ENCODE measurements at regions not wholly inside any gene's neighbourhood (a gene's known extent, or its start where the extent isn't known, plus 50 kb on each side); places are given as distances from the start of the nearest gene placed in this dataset.
"Not testable (repeated sequence)": the region's sequence is repeated elsewhere in the genome, so short reads cannot be mapped to it uniquely, and the experiment has no call there.

DNA sequence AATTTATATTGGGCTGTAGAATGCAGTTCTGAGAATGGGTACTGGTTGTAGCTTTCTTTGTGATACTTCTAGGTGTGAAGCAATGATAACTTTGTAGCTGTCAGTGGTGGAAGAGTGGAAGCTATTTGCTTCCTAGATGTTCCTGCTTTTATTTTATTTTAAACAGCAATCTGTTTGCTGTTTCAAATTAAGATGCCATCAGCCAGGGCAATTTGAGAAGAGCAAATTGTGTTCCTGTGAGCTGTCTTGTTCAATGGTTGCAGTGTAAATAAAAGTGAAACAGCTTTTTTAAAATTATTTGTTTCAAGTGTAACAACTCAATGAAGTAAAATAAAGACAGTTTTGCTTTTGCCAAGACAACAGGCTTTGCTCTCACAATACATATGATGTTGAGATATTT is 150.8 kb upstream of the TMEM229A start:
- Mint-ChIP-seq H3K4me1 (no peaks in the 10 kb centered on the region), H3K27ac (no peak overlapping the region), H3K27me3 (ENCODE audit: low read depth in 3 of 3) (peaks cover 0 to 2% (median 0%) of the 10 kb centered on the region in 3 donors), H3K9me3 (peaks cover 2 to 26% (median 10%) of the 10 kb centered on the region in 6 donors), H3K36me3 (no peaks in the 10 kb centered on the region), H3K4me3 (no peak overlapping the region)
- DNase-seq = no peak

DNA sequence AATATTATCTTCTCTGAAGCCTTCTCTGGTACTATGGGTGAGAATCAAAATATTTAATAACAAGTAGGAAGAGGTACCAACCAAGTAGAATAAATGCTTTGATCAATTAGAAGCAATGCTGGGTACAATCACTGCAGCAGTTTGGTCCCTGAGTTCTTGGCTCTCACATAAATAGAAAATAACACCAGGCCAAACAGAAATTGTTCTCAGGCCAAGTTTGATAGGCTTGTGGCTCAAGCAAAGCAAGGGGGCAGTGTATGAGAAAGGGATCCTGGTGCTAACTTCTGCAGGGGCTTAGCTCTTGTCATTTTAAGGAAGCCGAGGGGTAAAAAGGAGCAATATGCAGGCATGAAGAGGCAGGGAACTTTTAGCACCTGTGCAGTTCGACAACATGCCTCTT is 146.8 kb upstream of the TMEM229A start:
- Mint-ChIP-seq H3K9me3 (peaks cover 7 to 24% (median 10%) of the 10 kb centered on the region in 6 donors), H3K27me3 (ENCODE audit: low read depth in 3 of 3) (no peaks in the 10 kb centered on the region), H3K27ac (no peak overlapping the region), H3K4me1 (no peaks in the 10 kb centered on the region), H3K36me3 (no peaks in the 10 kb centered on the region), H3K4me3 (no peak overlapping the region)
- DNase-seq = no peak

DNA sequence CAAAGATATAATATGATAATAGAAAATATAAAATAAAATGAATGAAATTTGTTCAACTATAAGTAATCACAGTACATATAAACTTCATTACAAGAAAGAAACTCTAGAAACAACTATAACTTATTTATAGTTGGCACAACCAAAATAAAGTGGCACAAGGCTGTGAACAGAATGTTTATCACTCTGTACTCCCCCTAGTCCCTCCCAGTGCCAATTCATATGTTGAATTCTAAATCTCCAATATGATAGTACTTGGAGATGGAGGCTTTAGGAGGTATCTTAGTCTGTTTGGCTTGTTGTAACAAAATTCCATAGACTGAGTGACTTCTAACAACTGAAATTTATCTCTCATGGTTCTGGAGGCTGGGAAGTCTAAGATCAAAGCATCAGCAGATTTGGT is 145.0 kb upstream of the TMEM229A start:
- no peak overlapping the region for H3K27ac Mint-ChIP-seq
- no peaks in the 10 kb centered on the region for H3K36me3 Mint-ChIP-seq
- H3K4me3 Mint-ChIP-seq = no peak overlapping the region
- no peaks in the 10 kb centered on the region for H3K27me3 Mint-ChIP-seq (ENCODE audit: low read depth in 3 of 3)
- H3K4me1 Mint-ChIP-seq = no peaks in the 10 kb centered on the region
- peaks cover 9 to 32% (median 11%) of the 10 kb centered on the region in 6 donors for H3K9me3 Mint-ChIP-seq
- DNase-seq = no peak

DNA sequence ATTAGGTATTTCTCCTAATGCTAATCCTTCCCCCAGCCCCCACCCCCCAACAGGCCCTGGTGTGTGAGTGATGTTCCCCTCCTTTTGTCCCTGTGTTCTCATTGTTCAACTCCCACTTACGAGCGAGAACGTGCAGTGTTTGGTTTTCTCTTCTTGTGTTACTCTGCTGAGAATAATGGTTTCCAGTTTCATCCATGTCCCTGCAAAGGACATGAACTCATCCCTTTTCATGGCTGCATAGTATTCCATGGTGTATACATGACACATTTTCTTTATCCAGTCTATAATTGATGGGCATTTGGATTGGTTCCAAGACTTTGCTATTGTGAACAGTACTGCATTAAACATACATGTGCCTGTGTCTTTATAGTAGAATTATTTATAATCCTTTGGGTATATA is 138.9 kb upstream of the TMEM229A start:
- not testable (repeated sequence) for H3K4me1 Mint-ChIP-seq; H3K4me3 Mint-ChIP-seq; DNase-seq; H3K27ac Mint-ChIP-seq; H3K36me3 Mint-ChIP-seq; H3K27me3 Mint-ChIP-seq (ENCODE audit: low read depth in 3 of 3)
- H3K9me3 Mint-ChIP-seq = peaks cover 7 to 27% (median 18%) of the 10 kb centered on the region in 6 donors

DNA sequence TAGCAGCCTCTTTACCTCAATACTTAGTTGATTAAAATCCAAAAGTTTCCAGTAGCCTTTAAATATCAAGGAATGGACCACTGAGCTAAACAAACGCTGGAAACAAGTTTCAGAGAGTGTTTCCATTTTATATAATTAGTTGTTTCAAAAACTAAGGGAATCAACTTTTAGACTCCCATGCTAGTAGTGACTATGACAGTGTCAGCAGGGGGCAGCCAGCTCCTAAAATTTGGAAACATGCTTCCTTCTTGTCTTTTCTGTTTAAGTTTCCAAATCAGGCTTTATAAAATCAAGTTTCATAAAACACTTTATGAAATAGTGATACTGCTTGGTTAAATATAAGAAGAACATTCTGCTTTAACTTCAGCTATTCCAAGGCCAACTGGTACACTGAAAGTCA is 138.2 kb upstream of the TMEM229A start:
- Mint-ChIP-seq H3K9me3 (peaks cover under 1 to 28% (median 17%) of the 10 kb centered on the region in 6 donors), H3K27me3 (ENCODE audit: low read depth in 3 of 3) (peaks cover 0 to 1% (median 0%) of the 10 kb centered on the region in 3 donors)
- DNase-seq = no peak

DNA sequence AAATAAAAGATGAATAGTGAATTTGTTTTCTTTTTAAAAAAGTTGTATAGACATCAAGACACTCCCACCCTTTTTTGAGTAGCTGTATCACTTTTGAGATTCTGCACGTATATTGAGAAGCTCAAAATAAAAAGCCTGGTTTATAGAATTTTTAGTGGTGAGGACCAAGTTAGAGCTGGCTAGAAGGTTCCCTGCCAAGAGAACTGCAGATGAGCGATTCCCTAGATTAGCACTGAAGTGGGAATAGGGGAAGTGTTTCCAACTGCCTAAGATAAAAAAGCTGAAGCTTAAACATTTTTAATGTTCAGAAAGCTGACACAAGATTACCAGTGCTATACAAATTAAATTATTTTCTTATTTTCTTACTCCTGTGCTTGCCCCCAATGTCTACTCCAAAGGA is 135.7 kb upstream of the TMEM229A start:
- H3K9me3 Mint-ChIP-seq = peaks cover 7 to 35% (median 17%) of the 10 kb centered on the region in 6 donors
- H3K27ac Mint-ChIP-seq = no peak overlapping the region
- no peaks in the 10 kb centered on the region for H3K4me1 Mint-ChIP-seq
- H3K4me3 Mint-ChIP-seq = no peak overlapping the region
- H3K27me3 Mint-ChIP-seq (ENCODE audit: low read depth in 3 of 3) = peaks cover 0 to 1% (median 0%) of the 10 kb centered on the region in 3 donors
- DNase-seq = no peak
- H3K36me3 Mint-ChIP-seq = no peaks in the 10 kb centered on the region

More for the DNA sequence above, 138.2 kb upstream of the TMEM229A start:
- Mint-ChIP-seq H3K36me3 (no peaks in the 10 kb centered on the region), H3K27ac (no peak overlapping the region), H3K4me3 (no peak overlapping the region), H3K4me1 (no peaks in the 10 kb centered on the region)

DNA sequence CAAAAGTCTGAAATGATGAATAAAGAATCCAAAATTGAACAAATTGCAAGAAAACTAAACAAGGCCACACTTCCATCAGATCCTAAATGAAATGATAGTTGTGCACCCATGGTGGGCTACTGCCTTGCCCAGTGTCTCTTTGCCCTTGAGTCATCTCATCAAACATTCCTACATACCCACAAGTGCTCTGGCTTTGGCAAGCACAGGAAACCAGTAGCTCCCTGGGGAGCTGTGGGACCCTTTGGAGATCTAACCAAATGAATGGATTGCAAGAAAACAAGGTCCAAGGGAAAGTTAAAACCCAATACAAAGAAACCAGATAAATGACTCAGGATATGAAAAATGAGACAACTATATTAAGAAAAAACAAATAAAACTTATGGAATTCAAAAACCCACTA is 129.8 kb upstream of the TMEM229A start:
- no peak for DNase-seq
- no peak overlapping the region for H3K27ac Mint-ChIP-seq
- peaks cover 0 to 1% (median 1%) of the 10 kb centered on the region in 3 donors for H3K27me3 Mint-ChIP-seq (ENCODE audit: low read depth in 3 of 3)
- H3K4me1 Mint-ChIP-seq = no peaks in the 10 kb centered on the region
- H3K4me3 Mint-ChIP-seq = no peak overlapping the region
- no peaks in the 10 kb centered on the region for H3K36me3 Mint-ChIP-seq
- peaks cover 2 to 30% (median 10%) of the 10 kb centered on the region in 6 donors for H3K9me3 Mint-ChIP-seq

DNA sequence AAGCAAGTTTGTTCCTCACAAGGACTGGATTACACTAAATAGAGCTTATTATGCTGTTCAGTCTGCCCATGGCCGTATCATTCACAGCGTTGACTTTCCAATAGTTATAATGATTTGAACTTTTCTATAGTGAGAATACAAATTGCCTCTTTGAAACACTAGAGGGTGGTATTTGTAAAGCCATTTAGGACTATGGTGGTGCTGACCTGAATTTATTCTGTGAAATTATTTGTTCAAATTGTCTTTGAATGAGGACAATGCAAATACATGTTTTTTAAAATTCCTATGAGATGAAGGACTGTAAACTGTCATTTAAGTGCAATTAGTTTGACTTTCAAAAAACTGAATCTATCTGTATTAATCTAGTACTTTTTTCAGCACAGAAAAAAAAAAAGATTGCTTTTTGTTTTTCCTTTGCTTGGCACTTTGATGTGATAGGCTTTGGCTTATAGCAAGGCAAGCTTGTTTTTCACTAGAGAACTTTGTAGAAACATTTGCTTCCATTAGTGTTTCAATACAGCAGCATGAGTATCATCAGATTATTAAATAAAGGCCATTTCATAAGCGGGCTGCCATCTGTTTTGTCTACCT is 122.7 kb upstream of the TMEM229A start:
- Mint-ChIP-seq H3K4me1 (no peaks in the 10 kb centered on the region), H3K9me3 (peaks cover 3 to 17% (median 5%) of the 10 kb centered on the region in 6 donors), H3K36me3 (no peaks in the 10 kb centered on the region), H3K27me3 (ENCODE audit: low read depth in 3 of 3) (peaks cover 0 to 2% (median 0%) of the 10 kb centered on the region in 3 donors), H3K27ac (no peak overlapping the region), H3K4me3 (no peak overlapping the region)
- DNase-seq = no peak

DNA sequence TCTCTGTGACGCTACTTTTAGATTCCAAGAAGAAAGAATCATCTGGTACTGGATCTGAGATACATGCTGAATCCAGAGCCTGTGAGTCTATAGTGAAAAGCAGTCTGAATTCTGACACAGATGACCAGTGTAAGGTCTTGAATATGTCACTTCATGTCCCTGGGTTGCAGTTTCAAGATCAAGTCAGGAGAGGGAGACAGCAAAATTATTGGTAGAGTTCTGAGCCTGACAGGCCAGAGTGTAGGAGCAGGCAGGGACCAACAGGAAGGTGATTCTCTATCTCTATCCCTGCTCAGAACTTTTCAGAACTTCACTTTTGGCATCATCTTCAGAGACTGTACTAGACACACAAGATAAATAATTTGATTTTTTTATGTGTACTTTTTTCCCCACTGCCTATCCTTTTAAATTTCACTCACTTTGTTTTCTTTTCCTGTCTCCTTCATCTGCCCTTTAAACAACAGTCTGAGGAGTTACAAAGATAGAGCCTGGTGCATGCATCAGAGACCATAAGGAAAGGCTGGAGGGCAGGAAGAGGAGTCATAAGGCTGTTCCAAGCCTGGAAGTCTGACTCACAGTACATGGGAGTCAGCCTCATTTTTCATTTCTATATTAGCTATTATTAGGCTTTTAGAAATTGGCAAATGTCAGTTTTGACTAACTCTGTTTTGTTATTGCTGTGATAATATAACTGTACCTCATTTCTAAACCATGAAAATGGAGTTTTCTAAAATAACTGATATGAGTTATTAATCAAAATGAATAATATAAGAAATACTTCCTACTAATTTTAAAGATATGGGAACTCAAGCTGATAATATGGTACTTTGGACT is 120.2 kb upstream of the TMEM229A start:
- H3K27me3 Mint-ChIP-seq (ENCODE audit: low read depth in 3 of 3) = peaks cover 0 to 4% (median 0%) of the 10 kb centered on the region in 3 donors
- peaks cover 0 to 12% (median 4%) of the 10 kb centered on the region in 6 donors for H3K9me3 Mint-ChIP-seq
- H3K36me3 Mint-ChIP-seq = no peaks in the 10 kb centered on the region
- no peak overlapping the region for H3K4me3 Mint-ChIP-seq
- DNase-seq = no peak
- no peaks in the 10 kb centered on the region for H3K4me1 Mint-ChIP-seq
- no peak overlapping the region for H3K27ac Mint-ChIP-seq

DNA sequence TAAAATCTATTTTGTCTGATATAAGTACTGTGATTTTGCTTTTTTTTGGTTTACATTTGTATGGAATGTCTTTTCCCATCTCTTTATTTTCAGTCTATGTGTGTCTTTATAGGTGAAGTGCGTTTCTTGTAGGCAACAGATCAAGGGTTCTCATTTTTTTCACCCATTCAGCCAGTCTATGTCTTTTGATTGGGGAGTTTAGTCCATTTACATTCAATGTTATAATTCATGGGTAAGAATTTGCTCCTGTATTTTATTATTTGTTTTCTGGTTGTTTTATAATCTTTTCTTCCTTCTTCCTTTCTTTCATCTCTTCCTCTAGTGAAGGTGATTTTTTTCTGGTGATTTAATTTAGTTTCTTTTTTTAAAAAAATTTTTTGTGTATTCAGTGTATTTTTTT is 104.8 kb upstream of the TMEM229A start:
- no peak for DNase-seq
- no peak overlapping the region for H3K27ac Mint-ChIP-seq
- peaks cover 0 to 2% (median under 1%) of the 10 kb centered on the region in 3 donors for H3K27me3 Mint-ChIP-seq (ENCODE audit: low read depth in 3 of 3)
- H3K4me3 Mint-ChIP-seq = no peak overlapping the region
- H3K4me1 Mint-ChIP-seq = no peaks in the 10 kb centered on the region
- no peaks in the 10 kb centered on the region for H3K36me3 Mint-ChIP-seq
- peaks cover 6 to 42% (median 15%) of the 10 kb centered on the region in 6 donors for H3K9me3 Mint-ChIP-seq

DNA sequence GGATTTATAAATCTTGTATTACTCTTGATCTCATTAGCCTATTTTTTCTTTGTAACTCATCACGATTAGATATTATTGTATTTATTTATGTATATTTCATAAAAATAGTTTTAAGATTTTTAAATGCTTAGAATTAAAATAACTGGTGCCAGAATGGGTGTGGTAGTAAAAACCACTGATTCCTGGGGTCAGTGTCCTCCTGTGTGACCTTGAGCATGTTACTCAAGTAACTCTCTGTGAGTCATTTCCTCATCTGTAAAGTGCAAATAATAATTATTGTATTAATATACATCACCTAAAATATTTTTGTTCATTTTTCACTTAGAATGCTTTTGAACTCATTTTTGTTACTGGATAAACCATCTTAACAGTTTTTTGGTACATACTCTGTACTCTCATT is 91.3 kb upstream of the TMEM229A start:
- Mint-ChIP-seq H3K4me3 (no peak overlapping the region), H3K9me3 (peaks cover 0 to 19% (median 5%) of the 10 kb centered on the region in 6 donors), H3K36me3 (no peaks in the 10 kb centered on the region), H3K27me3 (ENCODE audit: low read depth in 3 of 3) (no peaks in the 10 kb centered on the region), H3K4me1 (no peaks in the 10 kb centered on the region), H3K27ac (no peak overlapping the region)
- no peak for DNase-seq

DNA sequence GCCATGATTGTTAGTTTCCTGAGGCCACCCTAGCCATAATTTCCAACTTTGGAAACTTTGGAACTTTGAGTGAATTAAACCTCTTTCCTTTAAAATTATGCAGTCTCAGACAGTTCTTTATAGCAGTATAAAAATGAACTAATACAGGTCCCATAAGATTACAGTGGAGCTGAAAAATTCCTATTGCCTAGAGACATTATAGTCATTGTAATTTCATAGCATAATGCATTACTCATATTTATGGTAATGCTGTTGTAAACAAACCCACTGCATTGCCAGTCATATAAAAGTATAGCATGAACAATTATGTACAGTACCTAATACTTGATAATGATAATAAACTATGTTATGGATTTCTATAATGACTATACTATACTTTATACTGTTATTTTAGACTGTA is 88.0 kb upstream of the TMEM229A start:
- DNase-seq = no peak
- H3K4me3 Mint-ChIP-seq = no peak overlapping the region
- H3K4me1 Mint-ChIP-seq = no peaks in the 10 kb centered on the region
- H3K36me3 Mint-ChIP-seq = no peaks in the 10 kb centered on the region
- H3K27me3 Mint-ChIP-seq (ENCODE audit: low read depth in 3 of 3) = no peaks in the 10 kb centered on the region
- no peak overlapping the region for H3K27ac Mint-ChIP-seq
- peaks cover 0 to 24% (median 13%) of the 10 kb centered on the region in 6 donors for H3K9me3 Mint-ChIP-seq

DNA sequence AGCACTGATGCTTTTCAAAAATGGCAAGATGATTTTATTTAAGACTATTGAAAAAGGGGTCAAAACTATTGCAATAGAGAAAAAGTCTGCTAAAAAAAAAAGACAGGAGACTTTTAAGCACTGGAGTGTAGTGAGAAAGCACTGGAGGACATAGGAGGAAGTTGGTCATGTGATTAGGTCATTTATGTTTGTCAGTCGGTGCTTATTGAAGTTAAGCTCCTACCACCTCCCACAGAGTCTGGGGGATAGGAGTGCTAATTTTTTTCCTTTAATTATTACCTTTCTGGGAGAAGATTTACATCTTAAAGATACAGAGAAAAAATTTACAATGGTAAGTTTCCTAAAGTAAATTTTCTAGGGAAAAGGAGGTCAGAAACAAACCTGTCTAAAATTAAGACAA is 80.2 kb upstream of the TMEM229A start:
- Mint-ChIP-seq H3K27ac (no peak overlapping the region), H3K36me3 (no peaks in the 10 kb centered on the region), H3K27me3 (ENCODE audit: low read depth in 3 of 3) (peaks cover 0 to 5% (median 0%) of the 10 kb centered on the region in 3 donors), H3K4me1 (no peaks in the 10 kb centered on the region), H3K9me3 (peaks cover 2 to 37% (median 14%) of the 10 kb centered on the region in 6 donors), H3K4me3 (no peak overlapping the region)
- DNase-seq = no peak

DNA sequence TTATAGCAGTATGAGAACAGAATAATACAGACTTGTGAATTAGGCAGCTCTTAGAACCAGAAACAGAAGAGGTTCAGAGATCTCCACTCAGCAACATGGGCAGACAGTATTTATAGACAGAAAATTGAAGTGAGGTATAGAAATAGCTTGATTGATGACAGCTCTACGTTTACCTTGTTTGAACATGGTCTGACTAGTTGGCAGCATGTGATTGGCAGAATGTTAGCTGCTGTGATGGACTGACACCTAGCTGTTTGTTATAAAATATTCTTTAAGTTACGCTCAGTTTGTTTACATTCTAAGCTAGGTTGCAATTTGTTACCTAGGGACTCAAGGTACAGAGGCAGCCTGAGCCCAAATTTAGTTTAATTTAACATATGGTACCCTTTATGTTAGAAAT is 73.7 kb upstream of the TMEM229A start:
- Mint-ChIP-seq H3K36me3 (no peaks in the 10 kb centered on the region), H3K27ac (no peak overlapping the region), H3K4me3 (no peak overlapping the region), H3K27me3 (ENCODE audit: low read depth in 3 of 3) (peaks cover 0 to 5% (median 3%) of the 10 kb centered on the region in 3 donors), H3K9me3 (peaks cover 6 to 28% (median 13%) of the 10 kb centered on the region in 6 donors), H3K4me1 (no peaks in the 10 kb centered on the region)
- DNase-seq = no peak
